EH (cell line): ENCODE measurements at regions not wholly inside any gene's neighbourhood (a gene's known extent, or its start where the extent isn't known, plus 50 kb on each side); places are given as distances from the start of the nearest gene placed in this dataset.

Experiments used
- DNase-seq: peaks from one replicate; pipeline ENCODE4 v3.0.0-alpha.2; 2015; ENCODE audit warnings: low read depth

- DNase-seq = no peak
Measured at GRCh38 chr7:98515201-98515600, 101.9 kb upstream of the NPTX2 start.

DNA sequence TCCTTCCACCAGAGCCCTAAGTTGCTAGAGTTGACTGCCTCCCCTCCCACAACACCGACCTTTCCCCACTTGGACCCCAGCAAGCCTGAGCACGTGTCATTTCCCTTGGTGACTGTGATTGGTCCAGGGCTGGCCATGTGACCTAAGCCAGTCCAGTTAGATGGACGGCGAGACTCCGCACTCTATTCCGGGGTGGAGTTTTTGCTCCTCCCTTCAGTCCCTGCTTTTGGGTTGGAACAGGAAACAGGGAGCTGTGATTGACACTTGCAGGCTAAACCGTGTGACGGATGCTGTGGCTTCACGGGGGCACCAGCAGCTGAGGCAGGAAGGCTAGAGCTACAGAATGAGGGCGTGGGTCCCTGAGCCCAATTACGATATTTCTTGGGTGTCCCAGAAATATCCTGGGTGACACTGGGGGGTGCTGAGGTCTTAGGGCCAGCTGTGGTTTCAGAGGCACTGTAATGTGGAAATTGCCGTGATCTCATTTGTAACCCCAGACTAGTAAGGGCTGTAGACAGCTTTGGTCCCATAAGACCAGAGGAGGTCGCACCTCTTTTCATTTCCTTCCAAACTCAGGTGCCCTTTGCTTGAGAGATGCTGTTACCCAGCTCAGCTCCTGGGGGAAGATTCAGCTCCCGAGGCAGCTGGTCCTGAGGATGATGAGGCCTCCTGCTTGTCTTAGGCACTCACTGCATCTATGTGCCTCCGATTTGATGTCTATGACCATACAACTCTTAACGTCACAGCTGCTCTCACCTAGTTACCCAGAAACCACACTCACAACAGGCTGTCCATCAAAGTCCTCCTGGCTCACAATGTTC lies 102.7 kb upstream of the NPTX2 start:
- no peak for DNase-seq

- no peak for DNase-seq
Measured at GRCh38 chr7:98511175-98511574, 105.9 kb upstream of the NPTX2 start.

- no peak for DNase-seq
Measured at GRCh38 chr7:98509836-98510235, 107.2 kb upstream of the NPTX2 start.

DNA sequence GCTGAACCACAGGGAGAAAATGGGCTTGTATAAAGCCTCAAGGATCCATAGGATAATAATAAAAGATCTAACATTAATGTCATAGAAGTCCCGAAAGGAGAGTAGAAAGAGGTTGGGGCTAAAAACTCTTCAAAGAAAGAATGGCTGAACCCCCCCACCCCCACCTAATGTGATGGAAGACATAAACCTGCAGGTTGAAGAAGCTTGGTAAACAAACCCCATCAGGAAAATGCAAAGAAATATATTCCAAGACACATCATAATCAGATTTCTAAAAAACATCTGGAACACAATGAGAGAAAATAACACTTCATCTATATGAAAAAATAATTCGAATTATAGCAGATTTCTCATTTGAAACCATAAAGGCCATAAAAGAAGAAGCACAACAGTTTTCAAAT lies 105.6 kb upstream of the BAIAP2L1 start:
- no peak for DNase-seq

GRCh38 chr7:98500764-98501163 lies 99.9 kb upstream of the BAIAP2L1 start:
- DNase-seq = no peak

DNA sequence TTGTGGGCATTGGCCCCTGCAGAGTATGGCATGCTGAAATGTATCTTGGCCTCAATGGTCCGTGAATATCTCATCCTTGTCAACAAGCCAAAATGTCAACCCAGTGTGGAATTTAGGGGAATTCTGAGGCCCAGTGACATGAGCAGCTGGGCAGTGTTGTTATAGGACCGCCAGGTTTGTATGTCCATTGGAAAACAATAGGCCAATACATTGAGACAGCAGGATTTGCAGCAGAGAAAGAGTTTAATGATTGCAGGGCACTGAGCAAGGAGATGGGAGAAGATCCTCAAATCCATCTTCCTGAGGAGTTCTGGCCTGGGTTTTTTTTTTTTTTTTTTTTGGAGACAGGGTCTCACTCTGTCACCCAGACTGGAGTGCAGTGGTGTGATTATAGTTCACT lies 95.7 kb upstream of the BAIAP2L1 start:
- no peak for DNase-seq

DNA sequence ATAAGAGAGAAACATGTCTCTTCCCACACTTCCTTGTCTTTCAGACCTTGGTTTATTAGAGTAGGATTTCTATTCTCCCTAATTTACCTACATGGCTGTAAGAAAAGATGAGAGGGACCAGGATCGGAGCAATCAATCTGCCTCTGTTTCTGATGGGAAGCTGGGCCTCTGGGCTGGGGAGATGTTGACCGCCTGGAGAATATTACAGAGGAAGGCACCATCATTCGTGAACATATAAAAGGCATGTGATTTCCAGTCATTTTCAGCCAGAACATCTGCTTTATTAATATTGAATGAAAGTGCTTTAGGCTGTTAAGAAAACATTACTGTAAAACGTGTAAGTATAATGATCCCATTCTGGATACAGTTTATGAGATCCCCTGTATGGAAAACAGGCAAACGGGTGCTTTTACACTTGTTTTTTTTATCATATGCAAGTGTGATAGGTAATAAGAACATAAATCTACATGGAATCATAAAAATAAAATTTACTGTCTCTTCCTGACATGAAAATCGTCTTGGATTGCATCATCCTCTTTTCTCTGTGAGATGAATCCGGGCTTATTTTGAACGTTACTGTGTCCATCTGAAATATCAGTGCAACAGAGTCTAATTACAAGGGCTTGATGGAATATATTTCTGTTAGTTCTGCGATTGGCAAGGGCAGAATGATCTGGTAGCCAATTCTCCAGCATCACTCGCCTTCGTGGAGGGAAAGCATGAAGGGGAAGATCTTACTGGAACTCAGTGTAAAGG lies 94.5 kb upstream of the BAIAP2L1 start:
- no peak for DNase-seq

- no peak for DNase-seq
Measured at GRCh38 chr7:98493030-98493778, 92.3 kb upstream of the BAIAP2L1 start.

- DNase-seq = no peak
Measured at GRCh38 chr7:98488167-98488566, 87.3 kb upstream of the BAIAP2L1 start.

DNA sequence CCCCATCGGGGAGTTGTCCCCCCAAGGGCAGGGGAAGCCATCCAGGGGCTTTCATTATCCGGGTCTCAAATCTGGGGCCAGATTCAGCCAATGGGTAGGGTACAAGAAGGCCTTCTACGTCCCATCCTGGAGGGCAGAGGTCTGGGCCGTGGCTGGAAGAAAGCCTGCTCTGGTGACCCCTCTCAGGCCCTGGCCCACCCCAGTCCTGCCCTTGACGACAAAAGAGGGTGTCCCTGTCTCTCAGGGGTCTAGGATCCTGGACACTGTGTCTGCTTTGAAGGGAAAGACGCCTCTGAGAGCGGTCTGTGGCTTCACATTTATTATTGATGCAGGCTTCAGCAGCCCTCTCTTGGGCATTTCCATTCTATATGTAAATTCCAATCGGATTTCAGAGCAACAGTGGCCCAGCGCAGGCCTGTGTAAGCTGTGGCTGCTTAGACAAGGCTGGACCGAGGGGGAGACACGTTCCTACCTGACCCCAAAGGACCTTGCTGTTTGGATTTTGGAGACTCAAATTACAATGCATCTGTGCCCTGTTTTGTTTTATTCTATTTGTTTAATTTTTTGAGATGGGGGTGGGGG lies 83.2 kb upstream of the BAIAP2L1 start:
- no peak for DNase-seq

- no peak for DNase-seq
Measured at GRCh38 chr7:98483276-98483963, 82.5 kb upstream of the BAIAP2L1 start.

- DNase-seq = no peak
Measured at GRCh38 chr7:98479318-98479717, 78.4 kb upstream of the BAIAP2L1 start.

GRCh38 chr7:98475352-98475751 lies 74.5 kb upstream of the BAIAP2L1 start:
- DNase-seq = no peak

GRCh38 chr7:98474558-98474957 lies 73.7 kb upstream of the BAIAP2L1 start:
- DNase-seq = no peak

DNA sequence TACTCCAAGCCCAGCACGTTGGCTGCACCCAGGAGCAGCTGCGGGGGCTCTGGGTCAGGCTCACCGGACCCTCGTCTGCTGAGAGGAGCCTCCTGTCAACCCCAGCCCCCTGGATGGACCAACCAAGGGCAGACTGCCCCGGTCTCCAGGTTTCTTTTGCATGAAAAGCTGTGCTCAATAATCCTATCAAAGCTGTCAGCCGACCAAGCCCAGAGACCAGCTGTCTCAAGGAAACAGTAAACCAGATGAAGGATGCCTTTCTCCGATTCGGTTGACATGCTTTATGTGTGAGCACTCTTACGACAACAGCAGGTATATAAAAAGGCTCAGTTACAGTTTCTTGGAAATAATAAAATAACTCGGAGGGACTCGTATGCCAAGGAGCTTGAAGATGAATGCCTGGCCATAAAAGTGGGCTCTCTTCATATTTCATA lies 71.6 kb upstream of the BAIAP2L1 start:
- DNase-seq = no peak

- peak; percentile 4 for DNase-seq
Measured at GRCh38 chr7:98470485-98471240, 69.8 kb upstream of the BAIAP2L1 start.

DNA sequence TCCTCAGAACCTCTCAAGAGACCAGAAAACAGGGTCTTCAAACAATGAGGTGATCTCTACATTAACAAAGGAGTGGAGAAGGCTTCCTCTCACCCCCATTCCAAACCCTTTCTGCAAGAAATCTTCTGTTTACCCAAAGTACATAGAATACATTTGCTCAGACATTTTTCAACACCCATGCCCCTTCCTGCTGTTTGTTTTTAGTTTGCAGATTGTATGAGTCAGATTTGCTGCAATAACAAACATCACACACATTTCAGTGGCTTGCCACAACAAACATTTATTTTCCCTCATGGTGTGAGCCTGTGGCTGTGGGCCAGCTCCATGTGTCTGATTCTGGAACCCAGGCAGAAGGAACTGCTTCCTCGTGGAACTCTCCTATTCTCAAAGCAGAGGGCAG lies 68.2 kb upstream of the BAIAP2L1 start:
- no peak for DNase-seq

DNA sequence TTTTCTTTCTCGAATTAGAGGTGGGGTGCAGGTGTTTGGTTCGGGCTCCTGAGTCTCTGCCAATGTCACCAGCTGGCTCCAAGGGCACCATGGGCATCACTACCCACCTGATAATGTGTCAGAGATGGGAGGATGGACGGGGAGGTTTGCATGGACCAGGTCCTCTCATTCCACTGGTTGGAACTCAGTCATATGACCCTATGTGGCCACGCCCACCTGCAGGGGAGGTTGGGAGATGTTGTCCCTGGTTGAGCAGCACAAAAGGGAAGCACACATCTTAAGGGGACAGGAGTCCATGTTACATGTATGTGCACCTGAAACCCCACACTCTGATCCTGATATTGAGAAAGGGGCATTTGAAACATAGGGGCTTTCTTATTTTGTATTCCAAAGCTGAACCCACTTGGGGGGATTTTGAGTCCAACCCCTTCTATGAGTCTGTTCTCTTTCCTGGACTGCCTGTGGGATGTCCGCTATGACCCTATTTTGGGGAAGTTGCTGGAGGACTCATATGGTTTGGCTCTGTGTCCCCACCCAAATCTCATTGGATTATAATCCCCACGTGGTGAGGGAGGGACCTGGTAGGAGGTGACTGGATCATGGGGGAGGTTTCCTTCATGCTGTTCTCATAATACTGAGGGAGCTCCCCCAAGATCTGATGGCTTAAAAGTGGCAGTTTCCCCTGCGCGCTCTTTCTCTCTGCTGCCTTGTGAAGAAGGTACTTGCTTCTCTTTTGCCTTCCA lies 66.9 kb upstream of the BAIAP2L1 start:
- no peak for DNase-seq

DNA sequence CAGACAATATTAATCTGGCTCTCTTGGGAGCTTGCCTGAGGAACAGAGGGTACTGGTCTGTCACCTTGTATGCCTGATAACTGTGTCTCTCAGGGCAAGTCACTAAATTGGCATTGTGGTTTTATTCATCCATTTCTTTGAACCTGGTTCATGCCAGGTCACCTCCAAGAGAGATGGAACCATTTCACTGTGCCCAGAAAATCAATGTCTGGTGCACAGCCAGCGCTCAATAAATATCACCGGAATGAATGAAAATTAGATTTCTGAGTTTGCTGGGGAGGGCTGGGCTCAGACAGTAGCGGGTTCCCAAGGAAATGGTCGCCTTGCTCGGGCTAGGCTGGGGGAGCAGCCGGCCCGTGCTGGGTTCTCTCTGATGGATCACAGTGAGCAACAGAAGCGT lies 64.1 kb upstream of the BAIAP2L1 start:
- no peak for DNase-seq
